ENCODE measurements at regions not wholly inside any gene's neighbourhood (a gene's known extent, or its start where the extent isn't known, plus 50 kb on each side); places are given as distances from the start of the nearest gene placed in this dataset.
"Not testable (repeated sequence)": the region's sequence is repeated elsewhere in the genome, so short reads cannot be mapped to it uniquely, and the experiment has no call there.

DNA sequence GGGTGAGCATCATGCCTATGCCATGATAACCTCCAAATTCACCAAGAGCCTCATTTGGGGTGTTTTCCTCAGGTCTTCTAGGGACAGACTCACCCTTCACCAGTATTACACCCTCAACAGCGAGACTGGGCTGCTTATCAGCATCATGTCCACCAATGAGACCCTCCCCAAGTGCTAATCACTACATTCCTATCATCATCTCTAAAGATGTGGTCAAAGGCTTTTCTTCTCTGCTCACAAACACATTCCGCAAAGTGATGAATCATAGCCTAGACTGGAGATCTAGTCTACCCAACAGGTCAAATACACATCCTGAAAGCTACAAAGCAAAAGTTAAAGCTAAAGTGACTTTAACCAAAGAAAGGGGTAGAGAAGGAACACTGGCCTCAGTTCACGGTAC, 75.3 kb upstream of the C7orf33 start:
- DNase-seq = no peak

DNA sequence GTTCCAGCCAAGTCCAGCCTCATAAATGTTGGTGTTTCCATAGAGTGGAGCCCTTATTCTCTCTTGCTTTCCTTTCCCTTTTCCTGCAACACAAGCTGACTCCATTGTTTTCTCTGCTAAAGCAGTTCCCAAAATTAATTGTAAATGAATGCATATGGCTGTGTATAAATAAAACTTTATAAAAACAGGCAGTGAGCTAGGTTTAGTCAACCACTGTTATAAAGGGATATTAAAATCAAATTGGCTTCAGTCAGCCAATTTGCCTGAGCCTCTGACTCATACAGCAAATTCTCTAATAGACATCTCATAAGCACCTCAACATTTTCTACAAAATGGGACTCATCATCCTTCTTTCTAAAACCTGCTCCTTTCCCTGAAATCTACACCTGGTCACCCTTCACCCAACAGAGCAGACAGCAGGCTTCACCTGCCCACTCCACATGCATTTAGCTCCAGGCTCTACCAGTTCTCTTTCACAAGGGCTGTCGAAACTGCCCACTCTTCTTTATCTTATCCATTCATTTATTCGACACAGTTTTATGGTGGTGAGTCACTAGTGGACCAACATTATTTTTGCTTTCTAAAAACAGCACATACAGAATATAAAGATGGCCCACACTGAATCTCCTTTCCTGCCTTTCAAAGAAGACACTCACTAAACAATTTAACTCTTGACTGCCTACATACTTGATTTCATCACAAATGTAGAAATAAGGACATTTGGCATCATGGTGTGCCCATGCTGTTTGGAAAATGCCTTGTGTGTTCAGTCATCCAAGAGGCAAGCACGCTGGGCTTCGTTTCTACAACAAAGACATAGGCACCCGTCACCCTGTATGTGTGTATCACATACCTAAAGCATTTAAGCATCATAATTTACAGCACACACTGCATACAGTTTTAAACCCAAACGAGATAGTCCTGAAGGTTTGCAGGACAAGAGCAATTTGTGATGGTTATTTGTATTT, 74.6 kb upstream of the C7orf33 start:
- no peak for DNase-seq

DNA sequence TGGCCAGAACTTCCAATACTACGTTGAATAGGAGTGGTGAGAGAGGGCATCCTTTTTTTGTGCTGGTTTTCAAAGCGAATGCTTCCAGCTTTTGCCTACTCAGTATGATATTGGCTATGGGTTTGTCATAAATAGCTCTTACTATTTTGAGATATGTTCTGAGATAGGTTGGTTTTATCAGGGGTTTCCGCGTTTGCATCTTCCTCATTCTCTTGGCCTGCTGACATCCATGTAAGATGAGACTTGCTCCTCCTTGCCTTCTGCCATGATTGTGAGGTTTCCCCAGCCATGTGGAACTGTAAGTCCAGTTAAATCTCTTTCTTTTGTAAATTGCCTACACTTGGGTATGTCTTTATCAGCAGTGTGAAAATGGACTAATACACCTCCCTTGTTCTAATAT, 71.2 kb upstream of the C7orf33 start:
- not testable (repeated sequence) for DNase-seq

DNA sequence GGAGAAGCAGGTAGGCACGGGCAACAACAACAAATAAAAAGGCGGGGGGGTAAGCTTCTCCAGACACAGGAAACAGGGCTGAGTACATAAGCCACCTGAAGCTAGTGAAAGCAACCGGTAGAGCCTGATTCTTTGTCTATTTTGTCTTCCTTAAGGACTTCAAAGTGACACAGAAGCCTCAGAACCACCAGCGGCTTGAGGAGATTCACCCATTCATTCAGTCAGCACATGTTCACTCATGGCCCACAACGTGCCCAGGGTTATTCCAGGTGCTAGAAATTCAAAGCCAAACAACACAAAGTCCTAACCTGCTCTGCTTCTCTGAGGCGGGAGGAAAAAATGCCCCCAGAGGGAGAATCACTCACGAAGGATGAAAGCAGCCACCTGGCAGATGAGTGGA, 69.3 kb upstream of the C7orf33 start:
- DNase-seq = no peak

DNA sequence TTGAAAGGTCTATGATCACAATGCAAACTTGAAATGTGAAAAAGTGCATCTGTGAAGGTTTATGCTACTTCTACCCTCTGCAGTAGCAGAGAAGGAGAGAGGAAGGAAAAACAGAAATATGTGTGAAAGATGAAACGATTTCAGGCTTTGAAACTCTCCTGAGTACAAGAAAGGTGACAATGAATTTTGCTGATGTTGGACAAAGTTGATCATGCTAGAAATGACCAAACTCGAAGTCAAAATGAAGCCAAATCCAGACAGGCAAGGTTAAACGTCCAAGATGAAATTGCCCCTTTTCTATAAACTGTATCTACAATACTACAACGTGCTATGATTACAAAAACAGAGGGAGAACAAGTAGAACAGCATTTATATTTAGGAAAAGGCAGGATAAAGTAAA, 67.0 kb upstream of the C7orf33 start:
- DNase-seq = no peak

DNA sequence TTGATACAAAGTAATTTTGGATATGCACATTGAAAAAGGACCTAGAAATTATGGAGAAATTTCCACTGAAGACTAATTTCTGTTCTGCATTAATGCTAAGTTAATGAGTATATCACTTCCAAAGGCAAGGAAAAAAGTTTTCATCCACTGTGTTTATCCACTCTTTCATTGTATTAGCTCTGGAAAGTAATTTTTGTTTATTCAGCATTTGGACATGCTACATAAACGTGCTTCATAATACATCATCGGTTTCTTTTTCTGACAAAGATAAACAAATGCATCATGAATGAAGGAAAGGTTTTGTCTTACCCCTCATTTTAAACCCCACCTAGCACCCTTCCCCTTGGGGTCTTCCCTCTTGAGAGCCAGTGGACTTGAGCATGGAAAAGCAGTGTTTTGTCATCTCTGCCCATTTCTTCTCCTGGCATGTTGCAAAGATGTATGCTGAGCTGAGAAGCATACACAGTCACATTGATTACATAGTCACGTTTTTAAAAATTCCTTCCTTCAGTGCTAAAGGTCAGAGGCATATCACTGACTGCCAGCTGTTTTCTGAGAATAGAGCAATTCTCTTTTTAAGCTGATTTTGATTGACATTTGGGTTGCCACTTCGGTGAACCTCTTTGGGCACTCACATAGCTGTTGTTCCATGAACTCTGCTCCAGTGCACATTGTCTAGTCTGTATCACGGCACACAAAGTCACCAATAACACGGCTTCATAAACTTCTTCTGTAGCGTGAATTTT, 65.9 kb upstream of the C7orf33 start:
- no peak for DNase-seq

DNA sequence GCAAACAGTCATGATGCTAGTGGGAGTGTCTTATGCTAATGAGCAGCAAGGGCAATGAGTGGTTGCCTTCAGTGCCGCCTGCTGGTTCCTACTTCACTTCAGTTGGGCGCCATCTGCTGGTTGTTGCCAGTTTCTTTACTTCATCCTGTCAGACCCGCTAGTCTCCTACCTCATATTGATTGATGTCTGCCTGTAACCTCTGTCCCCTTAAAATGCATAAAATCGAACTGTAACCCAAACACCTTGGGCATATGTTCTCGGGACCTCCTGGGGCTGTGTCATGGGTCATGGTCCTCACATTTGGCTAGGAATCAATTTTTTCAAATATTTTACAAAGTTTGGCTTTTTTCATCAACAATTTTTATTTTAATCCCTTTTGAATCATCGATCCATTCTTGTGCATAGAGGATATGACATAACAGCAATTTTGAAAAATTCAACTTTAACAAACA, 62.8 kb upstream of the C7orf33 start:
- DNase-seq = peak; percentile 78

DNA sequence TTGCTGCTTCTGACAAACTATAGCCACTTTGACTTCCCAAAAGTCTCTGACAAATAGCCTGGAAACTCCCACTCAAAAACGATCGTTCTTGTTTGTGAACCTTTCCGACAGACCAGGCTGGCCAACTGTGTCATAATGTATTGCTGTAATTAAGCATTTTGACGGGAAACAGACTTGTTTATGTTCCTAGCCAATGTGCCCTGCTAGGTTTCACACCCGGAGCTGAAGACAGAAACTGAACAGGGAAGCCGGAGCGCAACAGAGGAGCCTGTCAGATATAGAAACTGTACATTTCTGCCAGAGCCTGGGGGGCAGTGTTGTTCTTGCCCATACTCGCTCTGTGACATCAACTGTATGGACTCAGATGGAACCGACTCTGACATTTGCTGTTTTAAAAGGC, 55.3 kb upstream of the C7orf33 start:
- no peak for DNase-seq

DNA sequence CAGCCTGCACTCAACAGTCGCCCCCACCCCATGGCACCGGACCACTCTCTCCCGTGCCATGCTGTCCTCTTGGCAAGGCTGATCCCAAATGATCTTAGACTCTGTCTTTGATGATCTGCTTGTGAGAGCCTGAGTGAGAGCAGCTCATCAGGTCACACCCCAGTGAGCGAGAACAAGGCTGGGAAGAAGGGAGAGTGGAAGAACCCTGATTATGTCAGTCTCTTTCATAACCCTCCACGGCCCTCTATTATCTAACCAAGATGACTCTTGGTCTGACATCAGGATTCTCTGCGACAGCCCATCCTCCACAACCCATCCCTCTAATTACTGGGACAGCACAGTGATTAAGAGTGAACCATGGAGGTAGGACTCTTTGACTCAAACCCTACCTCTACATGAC, 53.1 kb upstream of the C7orf33 start:
- DNase-seq = no peak

DNA sequence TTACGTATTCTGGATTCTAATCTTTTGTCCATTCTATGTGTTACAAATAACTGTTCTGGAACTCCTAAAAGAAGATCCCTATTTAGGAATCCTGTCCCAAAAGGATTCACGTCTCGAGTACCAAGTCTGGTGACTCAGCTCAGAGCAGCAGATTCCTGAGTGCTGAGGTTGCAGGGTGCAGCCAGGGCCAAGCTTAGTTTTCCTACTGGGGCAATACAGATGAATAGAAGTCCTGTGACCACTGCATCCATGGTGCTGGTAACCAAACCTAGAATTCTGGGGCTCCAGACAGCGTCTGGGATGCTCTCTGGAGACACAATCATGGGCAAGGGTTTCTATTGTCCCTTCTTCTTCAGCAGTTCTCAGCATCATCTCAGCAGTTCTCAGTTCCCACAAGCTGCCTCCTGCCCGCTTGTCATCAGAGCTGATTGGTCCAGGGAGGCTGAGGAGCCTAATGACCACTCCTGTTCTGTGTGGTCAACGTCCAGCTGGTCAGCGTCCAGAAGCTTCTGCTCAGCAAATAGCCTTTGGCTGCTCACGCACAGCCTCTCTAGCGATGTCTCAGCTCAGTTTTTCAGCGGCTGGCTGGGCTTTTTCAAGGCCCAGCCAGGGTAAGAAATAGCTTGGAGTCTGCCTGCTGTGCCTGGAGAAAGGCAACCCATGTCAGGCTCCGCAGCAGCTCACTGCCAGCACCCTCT, 50.4 kb upstream of the C7orf33 start:
- no peak for DNase-seq
